DMS 273 (cell line): ENCODE measurements at regions not wholly inside any gene's neighbourhood (a gene's known extent, or its start where the extent isn't known, plus 50 kb on each side); places are given as distances from the start of the nearest gene placed in this dataset.

Experiments used
- DNase-seq: peaks from one replicate; lab custom pipeline; 2025; ENCODE audit not compliant: unreplicated experiment; lab: John Stamatoyannopoulos, UW

GRCh38 chr10:1981976-1982375 is 244.7 kb upstream of the ADARB2 start:
- no peak for DNase-seq

DNA sequence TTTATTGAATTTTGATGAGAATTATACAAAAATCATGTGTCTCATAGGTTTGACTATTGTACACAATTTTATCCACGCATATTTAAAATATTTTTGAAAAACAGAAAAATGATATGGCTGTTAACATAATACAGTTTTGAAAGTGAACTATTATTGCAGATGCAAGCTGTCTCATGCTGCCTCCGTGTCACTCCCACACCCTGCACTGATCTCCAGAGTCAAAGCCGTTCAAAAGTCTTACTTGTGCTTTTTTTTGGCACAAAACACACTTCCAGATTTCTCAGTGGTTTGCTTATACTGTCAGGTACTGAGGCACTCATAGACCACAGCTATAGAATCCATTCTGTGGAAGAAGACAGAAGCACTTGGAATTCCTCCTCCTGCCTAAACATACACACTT is 243.1 kb upstream of the ADARB2 start:
- no peak for DNase-seq

DNA sequence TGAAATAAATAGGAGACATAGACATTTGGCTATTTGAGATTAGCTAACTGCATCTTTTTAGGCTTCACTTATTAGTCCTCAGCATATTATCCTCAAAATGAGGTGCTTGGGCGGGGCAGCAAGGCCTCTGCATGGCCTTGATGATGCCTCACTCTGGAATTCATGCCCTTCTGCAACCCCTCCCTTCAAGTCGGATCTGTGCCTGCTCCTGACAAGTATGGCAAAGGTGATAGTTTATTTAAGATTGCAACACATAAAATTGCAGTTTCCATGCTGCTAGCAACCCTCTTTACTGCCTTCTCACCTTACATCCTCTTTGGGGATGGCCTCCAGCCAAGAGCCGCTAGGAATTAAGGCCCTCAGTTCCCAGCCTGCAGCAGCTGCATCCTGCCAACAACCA is 241.3 kb upstream of the ADARB2 start:
- DNase-seq = no peak

- no peak for DNase-seq
Observed at GRCh38 chr10:1977461-1977860, 240.1 kb upstream of the ADARB2 start.

- no peak for DNase-seq
Observed at GRCh38 chr10:1972406-1972805, 235.1 kb upstream of the ADARB2 start.

DNA sequence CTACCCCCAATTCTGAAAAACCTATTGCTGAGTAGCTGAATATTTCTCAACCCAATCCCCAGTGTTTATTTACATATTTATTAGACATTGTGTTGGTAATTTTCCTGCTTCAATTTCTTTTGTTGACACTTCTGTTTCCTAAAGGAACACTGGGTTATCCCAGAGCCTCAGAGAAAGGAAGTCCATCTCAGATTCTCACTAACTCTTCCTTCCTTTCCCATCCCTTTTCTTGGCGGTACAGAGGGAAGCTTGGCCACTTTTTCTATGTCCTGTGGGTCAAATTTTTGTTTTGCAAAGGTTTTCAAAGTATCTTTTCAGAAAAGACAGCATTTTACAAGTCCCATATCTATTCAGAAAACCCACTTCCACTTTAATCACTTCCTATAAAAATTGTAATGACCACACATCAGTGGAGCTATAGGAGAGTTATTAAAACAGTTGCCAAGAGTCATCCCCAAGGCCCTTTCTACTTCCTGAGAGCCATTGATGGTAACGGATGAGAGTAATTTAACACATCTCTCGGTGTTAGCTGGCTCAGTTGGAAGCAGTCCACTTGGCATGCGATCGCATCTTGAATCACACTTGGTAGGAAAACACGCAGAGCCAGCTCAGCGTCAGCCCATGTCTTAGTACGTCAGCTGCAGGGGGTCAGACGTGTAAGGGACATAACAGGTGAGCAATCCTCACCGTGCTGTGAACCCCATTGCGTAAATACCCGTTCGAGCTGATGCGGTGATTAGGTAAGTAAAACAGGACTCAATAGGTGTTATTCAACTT is 231.1 kb upstream of the ADARB2 start:
- DNase-seq = no peak

GRCh38 chr10:1966712-1967376 is 229.5 kb upstream of the ADARB2 start:
- DNase-seq = no peak

- no peak for DNase-seq
Observed at GRCh38 chr10:1964476-1964875, 227.2 kb upstream of the ADARB2 start.

GRCh38 chr10:1963341-1963740 is 226.0 kb upstream of the ADARB2 start:
- no peak for DNase-seq

GRCh38 chr10:1961989-1962388 is 224.7 kb upstream of the ADARB2 start:
- DNase-seq = no peak

- DNase-seq = no peak
Observed at GRCh38 chr10:1960982-1961381, 223.7 kb upstream of the ADARB2 start.

DNA sequence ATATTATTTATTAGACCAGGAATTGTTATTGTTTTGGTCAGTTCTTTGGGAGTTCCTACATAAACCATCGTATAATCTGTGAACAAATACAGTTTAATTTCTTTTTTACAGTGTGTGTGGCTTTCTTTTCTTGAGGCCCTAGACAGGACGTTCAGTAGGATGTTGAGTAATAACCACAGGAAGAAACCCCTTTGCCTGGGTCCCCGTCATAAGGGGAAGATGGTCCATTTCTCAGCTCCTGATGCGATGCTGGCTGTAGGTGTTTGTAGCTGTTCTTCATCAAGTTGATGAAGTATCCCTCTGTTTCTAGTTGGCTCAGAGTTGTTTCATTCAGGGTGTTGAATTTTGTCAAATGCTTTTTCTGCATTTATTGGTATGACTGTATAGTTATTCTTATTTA is 219.7 kb upstream of the ADARB2 start:
- no peak for DNase-seq

DNA sequence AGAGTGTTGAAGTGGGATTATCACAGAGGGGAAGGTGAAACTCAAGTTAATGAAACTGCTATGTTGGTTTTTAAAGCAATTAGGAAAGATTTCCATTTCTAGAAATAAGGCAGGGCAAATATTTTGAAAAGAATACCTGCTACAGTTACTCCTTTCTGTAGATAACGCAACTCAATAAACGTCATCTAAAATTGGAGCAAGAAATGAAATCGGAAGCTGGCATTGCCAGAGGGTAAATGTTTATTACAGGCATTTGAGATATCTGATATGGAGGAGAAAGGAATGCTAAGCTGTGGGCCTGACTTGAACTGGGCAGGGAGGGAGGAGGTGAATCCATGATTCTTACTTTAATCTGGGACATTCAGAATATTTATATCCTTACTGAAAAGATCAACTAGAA is 217.0 kb upstream of the ADARB2 start:
- no peak for DNase-seq

DNA sequence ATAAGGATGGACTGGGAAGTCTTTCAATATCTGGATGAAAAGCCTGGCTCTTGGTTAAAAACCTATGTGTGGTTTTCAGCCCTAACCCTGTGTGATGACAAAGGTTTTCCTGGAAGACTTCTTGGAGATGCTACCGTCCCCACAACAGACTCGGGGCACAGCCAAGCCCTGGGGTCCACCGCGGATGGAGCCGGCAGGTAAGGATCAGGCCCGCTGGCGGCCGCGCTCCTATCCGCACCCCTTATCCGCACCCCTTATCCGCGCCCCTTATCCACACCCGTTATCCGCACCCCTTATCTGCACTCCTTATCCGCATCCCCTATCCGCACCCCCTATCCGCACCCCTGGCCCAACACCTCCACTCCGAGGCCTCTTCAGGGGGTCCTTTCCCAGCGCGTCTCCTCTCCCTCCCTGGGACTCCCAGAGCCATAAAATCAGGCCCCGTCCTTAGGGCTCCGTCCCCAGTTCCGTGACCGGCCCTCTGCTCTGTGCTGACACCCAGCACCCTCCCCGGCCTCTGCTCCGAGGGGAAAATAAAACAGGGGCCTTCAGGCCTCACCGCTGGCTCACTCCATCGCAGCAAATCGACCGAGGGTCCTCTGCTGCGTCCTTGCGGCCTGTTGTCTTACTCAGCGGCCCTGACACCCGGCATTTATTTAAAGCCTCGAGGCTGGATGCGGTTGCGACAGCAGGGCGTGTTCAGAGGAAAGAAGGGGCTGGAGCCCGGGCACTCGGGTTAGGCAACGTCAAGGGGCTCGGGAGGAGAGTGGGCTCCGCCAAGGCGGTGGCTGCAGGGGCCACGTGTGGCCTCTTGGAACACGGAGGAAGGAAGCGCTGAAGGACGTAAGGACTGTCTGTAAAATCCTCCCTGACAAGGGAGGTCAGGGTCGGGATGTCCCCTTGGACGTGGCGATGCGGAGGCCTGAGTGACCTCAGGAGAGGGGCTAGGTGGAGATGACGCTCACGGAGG is 215.1 kb upstream of the ADARB2 start:
- DNase-seq = no peak

GRCh38 chr10:1950803-1951495 is 213.6 kb upstream of the ADARB2 start:
- no peak for DNase-seq

DNA sequence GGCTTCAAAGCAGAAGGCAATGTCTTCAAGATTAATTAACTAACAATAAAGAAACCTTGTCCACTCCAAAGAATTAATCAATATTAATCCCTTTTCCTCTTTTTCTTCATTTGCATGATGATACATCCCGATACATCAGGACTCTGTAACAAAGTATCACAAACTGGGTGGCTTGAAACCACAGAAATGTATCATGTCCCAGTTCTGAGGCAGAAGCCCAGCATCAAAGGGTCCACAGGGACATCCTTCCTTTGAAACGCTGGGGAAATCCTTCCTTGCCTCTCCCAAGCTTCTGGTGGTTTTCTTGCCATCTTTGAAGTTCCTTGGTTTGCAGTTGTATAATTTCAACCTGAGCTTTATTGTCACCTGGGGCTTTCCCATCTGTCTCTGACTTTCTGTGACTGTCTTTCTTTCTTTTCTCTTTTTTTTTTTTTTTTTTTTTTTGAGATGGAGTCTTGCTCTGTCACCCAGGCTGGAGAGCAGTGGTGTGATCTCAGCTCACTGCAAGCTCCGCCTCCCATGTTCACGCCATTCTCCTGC is 210.2 kb upstream of the ADARB2 start:
- DNase-seq = no peak

GRCh38 chr10:1944487-1944886 is 207.2 kb upstream of the ADARB2 start:
- no peak for DNase-seq

DNA sequence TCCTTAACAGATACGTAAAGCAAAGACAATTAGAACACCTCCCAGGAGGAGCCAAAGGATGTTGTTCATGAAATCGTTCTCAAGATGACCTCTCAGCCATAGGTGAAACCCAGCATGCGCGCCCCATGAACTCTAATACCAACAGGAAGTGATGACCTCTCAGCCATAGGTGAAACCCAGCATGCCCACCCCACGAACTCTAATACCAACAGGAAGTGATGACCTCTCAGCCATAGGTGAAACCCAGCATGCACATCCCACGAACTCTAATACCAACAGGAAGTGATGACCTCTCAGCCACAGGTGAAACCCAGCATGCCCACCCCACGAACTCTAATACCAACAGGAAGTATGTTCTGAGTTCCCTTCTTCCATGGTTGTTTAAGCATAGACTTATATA is 205.2 kb upstream of the ADARB2 start:
- DNase-seq = no peak

DNA sequence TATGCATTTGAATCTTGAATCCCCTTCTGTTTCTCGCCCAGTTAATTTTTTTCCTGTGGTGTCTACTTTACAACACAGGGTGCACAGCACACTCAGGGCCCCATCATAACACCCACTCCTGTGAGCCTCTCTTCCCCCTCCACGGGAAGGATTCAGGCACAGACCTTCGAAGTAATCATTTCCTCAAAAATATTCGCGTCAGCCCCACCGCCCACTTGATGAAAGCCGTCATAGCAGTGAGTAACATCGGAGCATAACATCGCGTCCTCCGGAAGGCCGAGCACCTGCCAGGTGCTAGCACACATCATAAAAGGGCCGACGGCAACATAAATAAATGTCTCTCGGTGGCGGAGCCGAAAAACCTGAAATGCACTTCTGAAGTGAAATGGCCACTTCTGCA is 201.7 kb upstream of the ADARB2 start:
- no peak for DNase-seq

- no peak for DNase-seq
Observed at GRCh38 chr10:1938317-1938716, 201.0 kb upstream of the ADARB2 start.

DNA sequence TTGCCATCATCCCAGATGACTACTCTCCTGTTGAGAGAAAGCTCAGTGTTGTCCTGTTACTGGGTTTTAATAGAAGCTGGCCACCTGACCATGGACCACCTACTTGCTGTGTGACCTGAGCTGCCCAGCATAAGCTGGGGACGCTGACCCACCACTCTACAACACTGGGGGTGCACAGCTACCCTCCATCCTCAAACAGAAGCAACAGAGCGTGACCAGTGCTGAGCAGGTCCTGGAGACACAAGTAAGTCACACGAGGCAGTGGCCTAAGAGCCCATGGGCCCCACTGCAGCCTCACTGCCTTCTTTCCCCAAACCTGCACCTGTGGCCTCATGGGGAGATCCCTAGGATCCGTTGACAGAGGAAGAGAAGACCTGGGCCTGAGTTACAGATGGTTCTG is 198.6 kb upstream of the ADARB2 start:
- DNase-seq = no peak
